SJSA1 (cell line): ENCODE measurements at regions not wholly inside any gene's neighbourhood (a gene's known extent, or its start where the extent isn't known, plus 50 kb on each side); places are given as distances from the start of the nearest gene placed in this dataset.
"Not testable (repeated sequence)": the region's sequence is repeated elsewhere in the genome, so short reads cannot be mapped to it uniquely, and the experiment has no call there.

Experiments used
- DNase-seq, 2 experiments: peaks; one replicate each; pipeline ENCODE4 v3.0.0-alpha.2; 2015 to 2020; ENCODE audit warnings: low spot score in 2 of 2, low read depth in 1 of 2
- H3K27ac ChIP-seq: fragments of 250-450 bp; sonication (Bioruptor Pico); 2 replicates; pipeline ENCODE4 v1.5.1; 2020; ENCODE audit warnings: mild to moderate bottlenecking, moderate library complexity
- H3K27me3 ChIP-seq: fragments of 250-450 bp; sonication (Bioruptor Pico); replicated peaks from 2 replicates; pipeline ENCODE4 v1.5.1; 2020; ENCODE audit warnings: mild to moderate bottlenecking, moderate library complexity
- H3K36me3 ChIP-seq: fragments of 250-450 bp; sonication (Bioruptor Pico); 2 replicates; pipeline ENCODE4 v1.5.1; 2020; ENCODE audit warnings: mild to moderate bottlenecking
- H3K4me1 ChIP-seq: fragments of 250-450 bp; sonication (Bioruptor Pico); replicated peaks from 2 replicates; pipeline ENCODE4 v1.6.1; 2021; ENCODE audit warnings: mild to moderate bottlenecking
- H3K4me3 ChIP-seq: fragments of 250-450 bp; sonication (Bioruptor Pico); 2 replicates; pipeline ENCODE4 v1.5.1; 2020; ENCODE audit warnings: mild to moderate bottlenecking
- H3K9me3 ChIP-seq: fragments of 250-450 bp; sonication (Bioruptor Pico); replicated peaks from 2 replicates; pipeline ENCODE4 v1.5.1; 2020; ENCODE audit warnings: mild to moderate bottlenecking

- DNase-seq = no peak
- no peak overlapping the region for H3K4me3 ChIP-seq
- peaks cover 18% of the 10 kb centered on the region for H3K4me1 ChIP-seq
- H3K27ac ChIP-seq = no peak overlapping the region
- H3K9me3 ChIP-seq = 0 out of 2 replicates have a peak, but pooled peaks cover 2% of the 10 kb centered on the region
- no peaks in the 10 kb centered on the region for H3K27me3 ChIP-seq
- H3K36me3 ChIP-seq = no peaks in the 10 kb centered on the region
These were observed 67.2 kb upstream of the ACYP2 start for GRCh38 chr2:54048117-54048785.

GRCh38 chr2:54047658-54048057 is 67.8 kb upstream of the ACYP2 start:
- Histone ChIP-seq H3K27me3 (no peaks in the 10 kb centered on the region), H3K4me3 (no peak overlapping the region), H3K36me3 (no peaks in the 10 kb centered on the region), H3K27ac (no peak overlapping the region), H3K9me3 (0 out of 2 replicates have a peak, but pooled peaks cover 2% of the 10 kb centered on the region), H3K4me1 (peaks cover 20% of the 10 kb centered on the region)
- no peak for DNase-seq

- H3K4me1 ChIP-seq = peaks cover 26% of the 10 kb centered on the region
- H3K9me3 ChIP-seq = 0 out of 2 replicates have a peak, but pooled peaks cover 2% of the 10 kb centered on the region
- H3K36me3 ChIP-seq = no peaks in the 10 kb centered on the region
- no peak overlapping the region for H3K4me3 ChIP-seq
- no peak overlapping the region for H3K27ac ChIP-seq
- H3K27me3 ChIP-seq = no peaks in the 10 kb centered on the region
- no peak for DNase-seq
These were observed 68.3 kb upstream of the ACYP2 start for GRCh38 chr2:54047091-54047490.

GRCh38 chr2:54042897-54043620 is 72.3 kb upstream of the PSME4 start:
- Histone ChIP-seq H3K27me3 (no peaks in the 10 kb centered on the region), H3K4me1 (peaks cover 26% of the 10 kb centered on the region), H3K4me3 (no peak overlapping the region), H3K27ac (no peak overlapping the region), H3K9me3 (0 out of 2 replicates have a peak, but pooled peaks cover 2% of the 10 kb centered on the region), H3K36me3 (no peaks in the 10 kb centered on the region)
- DNase-seq = no peak

- Histone ChIP-seq H3K27ac (no peak overlapping the region), H3K4me3 (no peak overlapping the region), H3K36me3 (no peaks in the 10 kb centered on the region), H3K9me3 (0 out of 2 replicates have a peak, but pooled peaks cover 2% of the 10 kb centered on the region), H3K4me1 (peaks cover 26% of the 10 kb centered on the region), H3K27me3 (no peaks in the 10 kb centered on the region)
- peak in 1 of 2 experiments; percentile 25 for DNase-seq
These were observed 71.5 kb upstream of the PSME4 start for GRCh38 chr2:54042341-54042740.

- Histone ChIP-seq H3K27me3 (no peaks in the 10 kb centered on the region), H3K9me3 (0 out of 2 replicates have a peak, but pooled peaks cover 2% of the 10 kb centered on the region), H3K36me3 (no peaks in the 10 kb centered on the region), H3K4me3 (no peak overlapping the region), H3K4me1 (peaks cover 26% of the 10 kb centered on the region), H3K27ac (no peak overlapping the region)
- DNase-seq = no peak
These were observed 70.3 kb upstream of the PSME4 start for GRCh38 chr2:54041135-54041534.

- DNase-seq = no peak
These were observed 69.9 kb upstream of the PSME4 start for GRCh38 chr2:54040685-54041084.

GRCh38 chr2:54040250-54040649 is 69.5 kb upstream of the PSME4 start:
- DNase-seq = no peak
- no peak overlapping the region for H3K27ac ChIP-seq
- H3K9me3 ChIP-seq = 0 out of 2 replicates have a peak, but pooled peaks cover 2% of the 10 kb centered on the region
- no peaks in the 10 kb centered on the region for H3K27me3 ChIP-seq
- no peaks in the 10 kb centered on the region for H3K36me3 ChIP-seq
- peaks cover 26% of the 10 kb centered on the region for H3K4me1 ChIP-seq
- no peak overlapping the region for H3K4me3 ChIP-seq

More at GRCh38 chr2:54040685-54041084, 69.9 kb upstream of the PSME4 start:
- Histone ChIP-seq H3K4me3 (no peak overlapping the region), H3K27me3 (no peaks in the 10 kb centered on the region), H3K9me3 (0 out of 2 replicates have a peak, but pooled peaks cover 2% of the 10 kb centered on the region), H3K4me1 (peaks cover 26% of the 10 kb centered on the region), H3K36me3 (no peaks in the 10 kb centered on the region), H3K27ac (no peak overlapping the region)

GRCh38 chr2:54038835-54039234 is 68.0 kb upstream of the PSME4 start:
- Histone ChIP-seq H3K4me3 (no peak overlapping the region), H3K9me3 (no peaks in the 10 kb centered on the region), H3K4me1 (peaks cover 17% of the 10 kb centered on the region), H3K27ac (no peak overlapping the region), H3K36me3 (no peaks in the 10 kb centered on the region), H3K27me3 (no peaks in the 10 kb centered on the region)
- no peak for DNase-seq

- H3K9me3 ChIP-seq, H3K27me3 ChIP-seq, H3K4me1 ChIP-seq, DNase-seq, H3K27ac ChIP-seq, H3K36me3 ChIP-seq, H3K4me3 ChIP-seq: not testable (repeated sequence)
These were observed 60.5 kb upstream of the PSME4 start for GRCh38 chr2:54031288-54031687.

GRCh38 chr2:54030806-54031205 is 60.0 kb upstream of the PSME4 start:
- H3K27me3 ChIP-seq = no peaks in the 10 kb centered on the region
- no peak for DNase-seq
- H3K4me1 ChIP-seq = no peaks in the 10 kb centered on the region
- H3K36me3 ChIP-seq = no peaks in the 10 kb centered on the region
- H3K27ac ChIP-seq = no peak overlapping the region
- no peak overlapping the region for H3K4me3 ChIP-seq
- H3K9me3 ChIP-seq = no peaks in the 10 kb centered on the region

GRCh38 chr2:54030396-54030741 is 59.6 kb upstream of the PSME4 start:
- H3K4me3 ChIP-seq = no peak overlapping the region
- no peak overlapping the region for H3K27ac ChIP-seq
- no peaks in the 10 kb centered on the region for H3K4me1 ChIP-seq
- H3K27me3 ChIP-seq = no peaks in the 10 kb centered on the region
- no peak for DNase-seq
- no peaks in the 10 kb centered on the region for H3K9me3 ChIP-seq
- H3K36me3 ChIP-seq = no peaks in the 10 kb centered on the region

GRCh38 chr2:54029721-54030395 is 59.1 kb upstream of the PSME4 start:
- Histone ChIP-seq H3K27ac (no peak overlapping the region), H3K4me3 (no peak overlapping the region), H3K4me1 (no peaks in the 10 kb centered on the region), H3K9me3 (no peaks in the 10 kb centered on the region), H3K36me3 (no peaks in the 10 kb centered on the region), H3K27me3 (no peaks in the 10 kb centered on the region)
- DNase-seq = no peak

GRCh38 chr2:54025463-54026075 is 54.8 kb upstream of the PSME4 start:
- not testable (repeated sequence) for H3K27ac ChIP-seq, H3K4me1 ChIP-seq, DNase-seq, H3K9me3 ChIP-seq, H3K36me3 ChIP-seq, H3K4me3 ChIP-seq, H3K27me3 ChIP-seq
